OCI-LY1 (cell line): ENCODE measurements at regions not wholly inside any gene's neighbourhood (a gene's known extent, or its start where the extent isn't known, plus 50 kb on each side); places are given as distances from the start of the nearest gene placed in this dataset.

ENCODE experiments used
- CTCF ChIP-seq: fragments of 200-600 bp; sonication (generic), shearing (Covaris generic); IDR thresholded peaks from 2 replicates; pipeline ENCODE4 v1.5.1; 2017; ENCODE audit warnings: mild to moderate bottlenecking, antibody characterized with exemption, low read length, moderate library complexity, mixed read lengths
- EZH2 ChIP-seq: fragments of 200-600 bp; sonication (generic), shearing (Covaris generic); IDR thresholded peaks from 2 replicates; pipeline ENCODE4 v1.8.0; 2017; ENCODE audit warnings: borderline replicate concordance, mixed run types, mild to moderate bottlenecking, antibody characterized with exemption, low read length, moderate library complexity, mixed read lengths

GRCh38 chr9:82284758-82285157 lies 296.2 kb downstream of the SPATA31D1 start:
- TF ChIP-seq CTCF (no peak), EZH2 (no peak)
